Activated T-helper 1 cell treated with anti-CD3 and anti-CD28 coated beads, Interleukin-2, amount 50 U/mL, for 16 hours (primary cell): ENCODE measurements at regions not wholly inside any gene's neighbourhood (a gene's known extent, or its start where the extent isn't known, plus 50 kb on each side); places are given as distances from the start of the nearest gene placed in this dataset.
"Not testable (repeated sequence)": the region's sequence is repeated elsewhere in the genome, so short reads cannot be mapped to it uniquely, and the experiment has no call there.

Experiments used
- DNase-seq, 2 donors: peaks; one replicate each; pipeline ENCODE4 v3.0.0-alpha.2; 2020; ENCODE audit warnings: low read depth in 1 of 2, low spot score in 1 of 2

- DNase-seq, result no peak
These were observed 155.8 kb upstream of the FOXN3 start for GRCh38 chr14:89572596-89573398.

GRCh38 chr14:89571491-89571890 is 154.5 kb upstream of the FOXN3 start:
- DNase-seq, result no peak

- no peak for DNase-seq
These were observed 149.8 kb upstream of the FOXN3 start for GRCh38 chr14:89566644-89567415.

- no peak for DNase-seq
These were observed 149.1 kb upstream of the FOXN3 start for GRCh38 chr14:89566180-89566579.

GRCh38 chr14:89565607-89566006 is 148.6 kb upstream of the FOXN3 start:
- DNase-seq, result no peak

- no peak for DNase-seq
These were observed 148.0 kb upstream of the FOXN3 start for GRCh38 chr14:89564989-89565388.

GRCh38 chr14:89564286-89564957 is 147.4 kb upstream of the FOXN3 start:
- no peak for DNase-seq

GRCh38 chr14:89563471-89563870 is 146.4 kb upstream of the FOXN3 start:
- DNase-seq, result no peak

GRCh38 chr14:89551955-89552354 is 134.9 kb upstream of the FOXN3 start:
- no peak for DNase-seq

GRCh38 chr14:89551432-89551831 is 134.4 kb upstream of the FOXN3 start:
- DNase-seq, result no peak

GRCh38 chr14:89550821-89551220 is 133.8 kb upstream of the FOXN3 start:
- no peak for DNase-seq

- DNase-seq, result no peak
These were observed 132.5 kb upstream of the FOXN3 start for GRCh38 chr14:89549381-89550125.

GRCh38 chr14:89547047-89547446 is 130.0 kb upstream of the FOXN3 start:
- DNase-seq, result not testable (repeated sequence)

- DNase-seq, result no peak
These were observed 127.7 kb upstream of the FOXN3 start for GRCh38 chr14:89544636-89545301.

- DNase-seq, result no peak
These were observed 126.4 kb upstream of the FOXN3 start for GRCh38 chr14:89543425-89543790.

GRCh38 chr14:89542786-89543424 is 125.9 kb upstream of the FOXN3 start:
- no peak for DNase-seq

GRCh38 chr14:89540830-89541470 is 123.9 kb upstream of the FOXN3 start:
- no peak for DNase-seq

GRCh38 chr14:89540009-89540829 is 123.2 kb upstream of the FOXN3 start:
- DNase-seq, result no peak

GRCh38 chr14:89537911-89538310 is 120.9 kb upstream of the FOXN3 start:
- no peak for DNase-seq
